OCI-LY3 (cell line): ENCODE measurements at regions not wholly inside any gene's neighbourhood (a gene's known extent, or its start where the extent isn't known, plus 50 kb on each side); places are given as distances from the start of the nearest gene placed in this dataset.

Experiments used
- H2AFZ ChIP-seq: fragments of 200-600, 300-600 bp; shearing (Covaris generic); 2 replicates; pipeline ENCODE4 v1.6.0; 2014; ENCODE audit warnings: antibody characterized with exemption, low read depth, low read length
- H3K27ac ChIP-seq: fragments of 200-600, 300-600 bp; sonication (generic); 2 replicates; pipeline ENCODE4 v1.5.1; 2014; ENCODE audit warnings: mild to moderate bottlenecking, low read length, moderate library complexity, mixed read lengths
- H3K27me3 ChIP-seq: fragments of 200-600, 300-600 bp; sonication (generic); 2 replicates; pipeline ENCODE4 v1.6.1; 2014; ENCODE audit warnings: low read depth, low read length, mixed read lengths
- H3K36me3 ChIP-seq: fragments of 200-600, 300-600 bp; sonication (generic); replicated peaks from 2 replicates; pipeline ENCODE3; 2014; ENCODE audit warnings: low read depth, low read length, mixed read lengths
- H3K4me1 ChIP-seq: fragments of 300-600, 200-600 bp; sonication (generic); 2 replicates; pipeline ENCODE4 v1.6.1; 2014; ENCODE audit warnings: low read length, mixed read lengths
- H3K4me2 ChIP-seq: fragments of 200-600, 300-600 bp; sonication (generic); 2 replicates; pipeline ENCODE4 v1.6.1; 2014; ENCODE audit warnings: low read length, mixed read lengths
- H3K4me3 ChIP-seq: fragments of 300-600, 200-600 bp; sonication (generic); 2 replicates; pipeline ENCODE4 v1.5.1; 2014; ENCODE audit warnings: antibody characterized with exemption, mild to moderate bottlenecking, low read length, moderate library complexity
- H3K79me2 ChIP-seq: fragments of 300-600, 200-600 bp; shearing (Covaris generic); 2 replicates; pipeline ENCODE4 v1.6.1; 2014; ENCODE audit warnings: mild to moderate bottlenecking, low read length, mixed read lengths
- H3K9ac ChIP-seq: fragments of 300-600, 200-600 bp; shearing (Covaris generic); 2 replicates; pipeline ENCODE4 v1.6.0; 2014; ENCODE audit warnings: mild to moderate bottlenecking, low read length, moderate library complexity
- H3K9me3 ChIP-seq: fragments of 200-600, 300-600 bp; shearing (Covaris generic); 2 replicates; pipeline ENCODE4 v1.6.1; 2014; ENCODE audit warnings: low read length, mixed read lengths; ENCODE audit not compliant: insufficient read depth
- H4K20me1 ChIP-seq: fragments of 200-600, 300-600 bp; sonication (generic); 2 replicates; pipeline ENCODE4 v1.6.1; 2016; ENCODE audit warnings: low read length, mixed read lengths; ENCODE audit not compliant: insufficient read depth
- CTCF ChIP-seq: fragments of 200-600, 300-600 bp; sonication (generic); IDR thresholded peaks from 2 replicates; pipeline ENCODE4 v1.5.1; 2014; ENCODE audit warnings: antibody characterized with exemption, low read length, low read depth
- EZH2phosphoT487 ChIP-seq: fragments of 200-600 bp; shearing (Covaris generic); IDR thresholded peaks from 2 replicates; pipeline ENCODE4 v1.6.1; 2018; ENCODE audit warnings: antibody characterized with exemption, mixed run types, low read depth

- H3K27ac ChIP-seq: no peak overlapping the region
- no peak overlapping the region for H3K9ac ChIP-seq
- no peak overlapping the region for H3K4me3 ChIP-seq
- H3K4me2 ChIP-seq: no peak overlapping the region
- H3K36me3 ChIP-seq: no peaks in the 10 kb centered on the region
- no peaks in the 10 kb centered on the region for H4K20me1 ChIP-seq
- no peaks in the 10 kb centered on the region for H3K9me3 ChIP-seq
- no peak overlapping the region for H2AFZ ChIP-seq
- no peaks in the 10 kb centered on the region for H3K79me2 ChIP-seq
- TF ChIP-seq CTCF (no peak), EZH2phosphoT487 (no peak)
- no peaks in the 10 kb centered on the region for H3K4me1 ChIP-seq
- no peaks in the 10 kb centered on the region for H3K27me3 ChIP-seq
Observed at GRCh38 chrX:116289592-116289991, 119.0 kb downstream of the AGTR2 start.

GRCh38 chrX:116290359-116290758 lies 119.8 kb downstream of the AGTR2 start:
- no peaks in the 10 kb centered on the region for H4K20me1 ChIP-seq
- no peaks in the 10 kb centered on the region for H3K4me1 ChIP-seq
- H3K4me2 ChIP-seq: no peak overlapping the region
- no peak overlapping the region for H3K9ac ChIP-seq
- no peaks in the 10 kb centered on the region for H3K27me3 ChIP-seq
- H3K79me2 ChIP-seq: no peaks in the 10 kb centered on the region
- no peaks in the 10 kb centered on the region for H3K36me3 ChIP-seq
- no peak for TF ChIP-seq CTCF
- TF ChIP-seq EZH2phosphoT487: no peak
- H3K9me3 ChIP-seq: no peaks in the 10 kb centered on the region
- no peak overlapping the region for H3K27ac ChIP-seq
- no peak overlapping the region for H2AFZ ChIP-seq
- H3K4me3 ChIP-seq: no peak overlapping the region

- H3K4me2 ChIP-seq: no peak overlapping the region
- H3K4me3 ChIP-seq: no peak overlapping the region
- H3K4me1 ChIP-seq: no peaks in the 10 kb centered on the region
- no peaks in the 10 kb centered on the region for H4K20me1 ChIP-seq
- H3K79me2 ChIP-seq: no peaks in the 10 kb centered on the region
- no peak overlapping the region for H3K9ac ChIP-seq
- no peak overlapping the region for H3K27ac ChIP-seq
- no peak overlapping the region for H2AFZ ChIP-seq
- H3K27me3 ChIP-seq: no peaks in the 10 kb centered on the region
- TF ChIP-seq CTCF (no peak), EZH2phosphoT487 (no peak)
- no peaks in the 10 kb centered on the region for H3K36me3 ChIP-seq
- no peaks in the 10 kb centered on the region for H3K9me3 ChIP-seq
Observed at GRCh38 chrX:116292183-116292582, 121.6 kb downstream of the AGTR2 start.

- Histone ChIP-seq H3K27me3 (no peaks in the 10 kb centered on the region), H3K4me3 (no peak overlapping the region), H3K27ac (no peak overlapping the region), H3K36me3 (no peaks in the 10 kb centered on the region), H3K9me3 (no peaks in the 10 kb centered on the region), H4K20me1 (no peaks in the 10 kb centered on the region), H2AFZ (no peak overlapping the region), H3K79me2 (no peaks in the 10 kb centered on the region), H3K9ac (no peak overlapping the region), H3K4me1 (no peaks in the 10 kb centered on the region), H3K4me2 (no peak overlapping the region)
- TF ChIP-seq CTCF (no peak), EZH2phosphoT487 (no peak)
Observed at GRCh38 chrX:116298956-116299355, 128.4 kb downstream of the AGTR2 start.
